HG02798 (cell line): ENCODE measurements at regions not wholly inside any gene's neighbourhood (a gene's known extent, or its start where the extent isn't known, plus 50 kb on each side); places are given as distances from the start of the nearest gene placed in this dataset.

Experiments used
- ATAC-seq: cut with Tn5 transposase; IDR thresholded peaks from one replicate; pipeline ENCODE4 v1.9.1; 2021; ENCODE audit warnings: mild to moderate bottlenecking; ENCODE audit not compliant: unreplicated experiment, poor library complexity

- no peak for ATAC-seq
Observed at GRCh38 chr13:78035500-78035899, 116.9 kb upstream of the EDNRB start.

GRCh38 chr13:78033509-78033908 lies 114.9 kb upstream of the EDNRB start:
- ATAC-seq, result no peak

- no peak for ATAC-seq
Observed at GRCh38 chr13:78032132-78032531, 113.5 kb upstream of the EDNRB start.

DNA sequence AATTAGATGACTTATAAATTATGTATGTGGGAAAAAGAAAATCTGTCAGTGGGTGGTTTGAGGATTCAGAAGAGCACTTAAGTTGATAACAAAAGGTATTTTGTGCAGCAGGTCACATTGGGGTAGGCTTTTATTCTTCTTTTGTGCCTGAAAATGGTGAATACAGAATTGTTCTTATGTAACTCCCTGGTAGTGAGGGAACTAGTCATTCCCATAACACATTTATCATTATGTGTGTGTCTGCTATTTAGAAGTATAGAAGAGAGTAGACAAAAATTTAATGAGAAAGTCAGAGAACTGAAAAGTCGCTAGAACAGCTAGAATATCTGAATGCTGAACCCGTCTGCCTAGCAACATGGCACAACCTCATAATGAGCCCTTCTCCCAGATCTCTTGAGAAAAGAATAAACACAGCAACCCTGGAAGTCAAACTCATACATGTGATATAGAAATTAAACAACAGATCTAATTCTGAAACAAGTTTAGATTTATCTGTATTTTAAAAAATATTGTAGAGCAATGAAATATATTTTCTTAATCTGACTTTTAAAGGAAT lies 111.8 kb upstream of the EDNRB start:
- ATAC-seq, result no peak

- ATAC-seq, result no peak
Observed at GRCh38 chr13:78029901-78030300, 111.3 kb upstream of the EDNRB start.

GRCh38 chr13:78028960-78029359 lies 110.3 kb upstream of the EDNRB start:
- no peak for ATAC-seq

GRCh38 chr13:78024996-78025395 lies 106.4 kb upstream of the EDNRB start:
- ATAC-seq, result no peak

GRCh38 chr13:78022164-78022877 lies 103.7 kb upstream of the EDNRB start:
- ATAC-seq, result peak; percentile 100

DNA sequence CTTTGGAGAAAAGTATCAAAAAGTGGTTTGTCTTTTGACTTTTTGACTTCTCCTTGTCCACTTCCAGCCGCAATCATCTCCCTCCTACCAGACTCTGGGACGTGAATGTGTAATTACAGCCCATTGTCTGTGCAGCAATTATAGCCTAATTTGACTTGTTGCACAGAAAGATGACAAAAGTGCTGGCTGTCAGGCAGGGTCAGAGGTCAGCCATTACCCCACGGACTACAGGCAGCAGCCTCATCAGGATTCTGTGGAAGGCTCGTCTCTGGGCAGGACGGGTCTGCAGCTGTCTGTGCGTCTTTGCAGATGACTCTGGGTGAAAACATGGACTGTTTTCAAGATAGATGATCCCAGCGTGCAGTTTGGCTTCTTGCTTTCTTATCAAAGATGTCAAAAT lies 102.2 kb upstream of the EDNRB start:
- ATAC-seq, result no peak

DNA sequence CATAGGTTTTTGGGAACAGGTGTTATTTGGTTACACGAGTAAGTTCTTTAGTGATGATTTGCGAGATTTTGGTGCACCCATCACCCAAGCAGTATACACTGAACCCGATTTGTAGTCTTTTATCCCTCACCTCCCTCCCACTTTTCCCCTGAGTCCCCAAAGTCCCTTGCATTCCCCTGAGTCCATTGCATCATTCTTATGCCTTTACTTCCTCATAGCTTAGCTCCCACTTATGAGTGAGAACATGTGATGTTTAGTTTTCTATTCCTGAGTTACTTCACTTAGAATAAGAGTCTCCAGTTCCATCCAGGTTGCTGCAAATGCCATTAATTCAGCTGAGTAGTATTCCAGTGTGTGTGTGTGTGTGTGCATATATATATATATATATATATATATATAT lies 97.2 kb upstream of the EDNRB start:
- no peak for ATAC-seq

DNA sequence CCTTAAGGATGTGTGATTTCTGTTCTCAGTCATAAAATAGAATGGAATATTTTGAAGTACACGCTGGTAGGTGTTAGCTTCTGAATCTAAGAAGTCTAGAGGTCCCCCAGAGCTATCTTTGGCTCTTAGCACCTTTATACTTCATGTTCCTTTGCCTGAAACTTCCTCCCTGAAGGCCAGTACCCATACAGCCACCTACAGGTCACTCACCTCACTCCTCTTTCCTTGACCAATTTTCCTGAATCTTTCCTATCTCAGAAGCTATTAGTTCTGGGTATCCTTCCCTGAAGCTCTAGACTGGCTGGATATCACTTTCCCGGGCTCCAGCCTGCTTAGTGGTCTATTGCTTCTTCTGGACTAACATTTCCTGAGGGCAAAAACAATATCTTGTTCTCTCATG lies 93.4 kb upstream of the EDNRB start:
- no peak for ATAC-seq

DNA sequence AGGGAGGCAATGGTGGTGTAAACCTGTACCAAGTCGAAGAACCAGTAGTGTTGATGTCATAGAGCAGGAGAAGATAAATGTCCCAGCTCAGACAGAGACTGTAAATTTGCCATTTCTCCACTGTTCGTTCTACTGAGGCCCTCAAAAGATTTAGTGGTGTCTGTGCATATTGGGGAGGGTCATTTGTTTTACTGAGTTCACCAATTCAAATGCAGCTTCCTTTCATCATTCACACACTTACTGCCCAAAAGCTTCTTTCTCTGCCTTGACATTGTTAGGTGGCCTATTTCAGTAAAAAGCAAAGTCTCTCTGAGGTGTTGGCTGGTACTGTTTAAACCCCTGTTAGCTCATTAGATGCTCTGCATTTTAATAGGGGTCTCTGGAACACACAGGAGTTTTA lies 86.2 kb upstream of the EDNRB start:
- no peak for ATAC-seq

DNA sequence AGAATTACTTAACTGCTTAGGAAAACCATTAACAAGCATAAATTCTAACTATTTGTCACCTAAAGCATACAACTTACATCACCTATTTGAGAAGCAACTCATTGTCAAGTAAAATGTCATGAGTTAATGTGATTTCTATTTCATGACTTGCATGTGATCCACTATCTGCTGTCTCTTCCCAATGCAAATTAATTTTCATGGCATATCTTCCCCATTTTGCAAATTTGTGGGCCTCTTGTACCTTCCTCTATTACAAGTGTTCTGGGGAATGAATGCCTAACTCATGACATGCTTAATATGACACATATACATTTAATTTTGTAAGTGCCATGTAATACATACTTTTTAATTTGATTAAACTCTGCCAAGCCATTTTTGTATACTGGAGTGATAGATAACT lies 81.1 kb upstream of the EDNRB start:
- ATAC-seq, result no peak

DNA sequence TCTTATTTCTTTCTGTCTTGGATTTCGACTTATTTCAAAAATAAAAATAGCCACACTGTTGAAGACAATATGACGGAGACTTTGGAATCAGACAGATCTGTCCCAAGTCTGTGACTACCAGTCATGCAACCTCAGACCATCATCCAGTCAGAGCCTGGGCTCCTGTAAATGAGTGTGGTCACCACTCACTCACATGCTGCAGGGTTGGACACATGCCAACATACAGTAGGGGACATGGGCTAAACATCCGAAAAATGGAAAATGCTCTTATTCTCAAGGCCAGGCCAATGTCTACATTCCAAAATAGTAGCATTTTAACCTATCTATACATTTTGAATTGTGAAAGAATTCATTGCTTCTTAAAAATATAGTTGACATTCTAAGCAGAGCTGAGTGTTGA lies 75.5 kb upstream of the EDNRB start:
- no peak for ATAC-seq

DNA sequence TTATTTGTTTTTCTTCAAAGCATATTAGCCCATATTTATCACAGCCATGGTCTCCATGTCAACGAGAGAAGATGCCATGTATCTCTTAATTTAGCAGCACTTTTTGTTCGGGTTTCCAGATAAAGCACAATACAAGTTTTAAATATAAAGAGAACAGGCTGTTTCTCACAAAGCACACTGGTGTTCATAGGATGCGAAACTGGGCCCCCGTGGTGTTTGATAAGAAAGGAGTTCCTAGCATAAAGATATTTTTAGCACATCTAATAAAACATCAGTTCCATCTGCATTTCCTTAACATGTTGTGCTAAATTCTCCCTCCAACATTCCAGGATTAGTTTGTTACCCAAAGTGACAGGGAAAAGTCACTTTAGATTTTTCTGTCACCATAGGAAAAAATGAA lies 72.4 kb upstream of the EDNRB start:
- no peak for ATAC-seq

- ATAC-seq, result no peak
Observed at GRCh38 chr13:77989281-77989680, 70.7 kb upstream of the EDNRB start.

DNA sequence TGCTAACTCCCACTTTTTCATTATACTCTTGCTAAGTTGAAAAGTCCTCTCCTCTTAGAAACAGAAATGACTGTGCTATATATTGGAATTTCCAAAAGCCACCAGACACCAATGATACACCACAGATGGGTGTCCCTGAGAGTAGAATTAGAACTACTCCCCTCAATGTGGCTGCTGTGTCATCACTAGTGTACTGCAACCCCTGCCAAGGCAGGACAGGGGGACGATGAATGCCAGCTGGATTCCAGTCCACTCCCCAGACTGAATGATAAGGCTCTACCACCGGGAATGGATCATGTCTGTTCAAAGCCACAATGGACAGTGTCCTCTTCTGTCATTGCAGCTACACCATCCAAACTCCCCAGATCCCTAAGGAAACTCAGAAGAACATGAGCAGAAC lies 69.7 kb upstream of the EDNRB start:
- no peak for ATAC-seq

- ATAC-seq, result no peak
Observed at GRCh38 chr13:77986713-77987112, 68.1 kb upstream of the EDNRB start.

DNA sequence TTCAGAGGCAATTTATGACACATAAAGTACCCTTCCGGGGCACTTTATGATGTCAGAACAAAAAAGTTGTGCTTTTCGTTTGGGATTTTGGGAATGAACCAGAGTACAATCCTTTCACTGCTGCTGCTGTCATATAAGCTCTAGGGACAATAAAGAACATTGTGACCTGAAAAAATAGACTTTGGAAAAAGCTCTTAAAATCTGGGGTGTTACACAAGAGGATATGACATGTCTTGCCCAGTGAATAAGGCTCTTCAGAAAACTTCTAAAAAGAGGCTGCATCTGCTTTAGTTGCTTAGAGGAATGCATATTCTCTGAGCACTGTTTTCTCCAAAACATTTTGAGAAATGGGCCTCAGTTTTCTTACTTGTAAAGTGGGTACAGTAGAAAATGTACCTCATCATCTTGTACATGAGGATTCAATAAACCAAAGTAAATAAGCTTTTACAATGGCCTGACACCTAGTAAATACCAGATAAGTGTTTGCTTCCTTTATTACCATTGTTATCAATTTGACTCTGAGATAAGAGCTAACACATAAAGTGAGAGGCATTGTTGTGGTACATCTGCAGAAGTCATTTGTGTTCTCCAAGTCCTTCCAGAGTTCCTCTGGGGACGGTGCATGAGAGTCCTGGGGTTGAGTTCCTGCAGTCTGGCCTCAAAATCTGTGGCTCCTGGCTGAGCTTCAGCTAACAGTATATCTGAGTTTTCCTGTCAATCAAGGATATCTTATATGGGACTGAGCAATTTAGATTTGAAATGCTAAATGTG lies 67.4 kb upstream of the EDNRB start:
- ATAC-seq, result no peak

- no peak for ATAC-seq
Observed at GRCh38 chr13:77981281-77981881, 62.8 kb upstream of the EDNRB start.

DNA sequence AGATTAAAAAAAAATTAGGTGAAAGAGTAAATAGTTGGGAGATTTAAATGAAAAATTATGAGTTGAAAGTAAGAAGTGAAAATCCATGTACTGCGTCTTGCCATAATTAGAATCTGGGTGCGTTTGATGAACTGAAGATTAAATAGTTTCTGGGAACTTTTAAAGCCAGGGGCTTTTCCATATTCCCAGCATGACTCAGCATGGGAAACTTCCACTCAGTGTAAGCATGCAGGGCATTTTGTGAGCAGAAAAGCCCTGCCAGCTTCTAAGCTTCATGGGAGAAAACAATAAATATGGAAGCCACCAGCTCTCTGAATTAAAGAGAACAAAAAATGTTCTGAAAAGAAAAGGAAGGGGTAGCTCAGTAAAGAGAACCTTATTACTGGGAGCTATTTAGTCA lies 62.0 kb upstream of the EDNRB start:
- no peak for ATAC-seq
